ENCODE measurements at regions not wholly inside any gene's neighbourhood (a gene's known extent, or its start where the extent isn't known, plus 50 kb on each side); places are given as distances from the start of the nearest gene placed in this dataset.

- no peak for DNase-seq (ENCODE audit: low read depth)
- Histone ChIP-seq H3K36me3 (ENCODE audit: control insufficient read depth, insufficient read depth, low read length) (no peaks in the 10 kb centered on the region), H3K27me3 (ENCODE audit: control insufficient read depth, insufficient read depth, low read length) (no peaks in the 10 kb centered on the region), H3K4me3 (ENCODE audit: low read depth, low read length) (no peak overlapping the region)
- no peak for TF ChIP-seq CTCF (IDR thresholded peaks at IDR 0.05; ENCODE audit: insufficient read depth, low read length, poor library complexity, severe bottlenecking)
These were observed 2118.8 kb upstream of the WWC1 start for GRCh38 chr5:166172597-166172996.

- Histone ChIP-seq H3K36me3 (ENCODE audit: control insufficient read depth, insufficient read depth, low read length) (no peaks in the 10 kb centered on the region), H3K4me3 (ENCODE audit: low read depth, low read length) (no peak overlapping the region), H3K27me3 (ENCODE audit: control insufficient read depth, insufficient read depth, low read length) (no peaks in the 10 kb centered on the region)
- no peak for DNase-seq (ENCODE audit: low read depth)
- TF ChIP-seq CTCF (IDR thresholded peaks at IDR 0.05; ENCODE audit: insufficient read depth, low read length, poor library complexity, severe bottlenecking) = no peak
These were observed 2112.9 kb upstream of the WWC1 start for GRCh38 chr5:166178411-166179080.

GRCh38 chr5:166185185-166185584 lies 2106.3 kb upstream of the WWC1 start:
- Histone ChIP-seq H3K4me3 (ENCODE audit: low read depth, low read length) (no peak overlapping the region), H3K27me3 (ENCODE audit: control insufficient read depth, insufficient read depth, low read length) (no peaks in the 10 kb centered on the region), H3K36me3 (ENCODE audit: control insufficient read depth, insufficient read depth, low read length) (no peaks in the 10 kb centered on the region)
- no peak for TF ChIP-seq CTCF (IDR thresholded peaks at IDR 0.05; ENCODE audit: insufficient read depth, low read length, poor library complexity, severe bottlenecking)
- no peak for DNase-seq (ENCODE audit: low read depth)

GRCh38 chr5:166188501-166189325 lies 2102.7 kb upstream of the WWC1 start:
- Histone ChIP-seq H3K4me3 (ENCODE audit: low read depth, low read length) (no peak overlapping the region), H3K27me3 (ENCODE audit: control insufficient read depth, insufficient read depth, low read length) (no peaks in the 10 kb centered on the region), H3K36me3 (ENCODE audit: control insufficient read depth, insufficient read depth, low read length) (no peaks in the 10 kb centered on the region)
- no peak for TF ChIP-seq CTCF (IDR thresholded peaks at IDR 0.05; ENCODE audit: insufficient read depth, low read length, poor library complexity, severe bottlenecking)
- DNase-seq (ENCODE audit: low read depth) = no peak

- TF ChIP-seq CTCF (IDR thresholded peaks at IDR 0.05; ENCODE audit: insufficient read depth, low read length, poor library complexity, severe bottlenecking) = no peak
- Histone ChIP-seq H3K4me3 (ENCODE audit: low read depth, low read length) (no peak overlapping the region), H3K27me3 (ENCODE audit: control insufficient read depth, insufficient read depth, low read length) (no peaks in the 10 kb centered on the region), H3K36me3 (ENCODE audit: control insufficient read depth, insufficient read depth, low read length) (no peaks in the 10 kb centered on the region)
- DNase-seq (ENCODE audit: low read depth) = no peak
These were observed 2098.7 kb upstream of the WWC1 start for GRCh38 chr5:166192696-166193095.

Data from kidney epithelial cell (primary cell).